ENCODE measurements at regions not wholly inside any gene's neighbourhood (a gene's known extent, or its start where the extent isn't known, plus 50 kb on each side); places are given as distances from the start of the nearest gene placed in this dataset.

GRCh38 chr2:195498839-195499490 lies 158.1 kb upstream of the SLC39A10 start:
- H3K4me3 ChIP-seq (ENCODE audit: low read depth, low read length), result no peak overlapping the region
- DNase-seq (ENCODE audit: low read depth), result no peak
- no peak for TF ChIP-seq CTCF (conservative IDR thresholded peaks at IDR 0.05; ENCODE audit: low read depth, low read length)

GRCh38 chr2:195498176-195498575 lies 158.8 kb upstream of the SLC39A10 start:
- DNase-seq (ENCODE audit: low read depth), result peak; percentile 16
- peak; percentile 71 for TF ChIP-seq CTCF (conservative IDR thresholded peaks at IDR 0.05; ENCODE audit: low read depth, low read length)
- no peak overlapping the region for H3K4me3 ChIP-seq (ENCODE audit: low read depth, low read length)

- H3K4me3 ChIP-seq (ENCODE audit: low read depth, low read length), result no peak overlapping the region
- no peak for DNase-seq (ENCODE audit: low read depth)
- no peak for TF ChIP-seq CTCF (conservative IDR thresholded peaks at IDR 0.05; ENCODE audit: low read depth, low read length)
These were observed 160.0 kb upstream of the SLC39A10 start for GRCh38 chr2:195496991-195497390.

GRCh38 chr2:195495966-195496365 lies 161.1 kb upstream of the SLC39A10 start:
- H3K4me3 ChIP-seq (ENCODE audit: low read depth, low read length), result no peak overlapping the region
- no peak for DNase-seq (ENCODE audit: low read depth)
- no peak for TF ChIP-seq CTCF (conservative IDR thresholded peaks at IDR 0.05; ENCODE audit: low read depth, low read length)

- H3K4me3 ChIP-seq (ENCODE audit: low read depth, low read length), result no peak overlapping the region
- no peak for DNase-seq (ENCODE audit: low read depth)
- no peak for TF ChIP-seq CTCF (conservative IDR thresholded peaks at IDR 0.05; ENCODE audit: low read depth, low read length)
These were observed 161.7 kb upstream of the SLC39A10 start for GRCh38 chr2:195495351-195495750.

GRCh38 chr2:195494451-195494850 lies 162.6 kb upstream of the SLC39A10 start:
- DNase-seq (ENCODE audit: low read depth), result no peak
- H3K4me3 ChIP-seq (ENCODE audit: low read depth, low read length), result no peak overlapping the region
- TF ChIP-seq CTCF (conservative IDR thresholded peaks at IDR 0.05; ENCODE audit: low read depth, low read length), result no peak

GRCh38 chr2:195493416-195493815 lies 163.6 kb upstream of the SLC39A10 start:
- TF ChIP-seq CTCF (conservative IDR thresholded peaks at IDR 0.05; ENCODE audit: low read depth, low read length), result no peak
- no peak for DNase-seq (ENCODE audit: low read depth)
- H3K4me3 ChIP-seq (ENCODE audit: low read depth, low read length), result no peak overlapping the region
